ENCODE measurements at regions not wholly inside any gene's neighbourhood (a gene's known extent, or its start where the extent isn't known, plus 50 kb on each side); places are given as distances from the start of the nearest gene placed in this dataset.

GRCh38 chr2:58976375-58977071, 735.4 kb upstream of the FANCL start:
- H3K79me1 ChIP-seq (ENCODE audit: low read depth, low read length) = no peaks in the 10 kb centered on the region
- H3K27me3 ChIP-seq (replicated peaks in 1 of 4; ENCODE audit: control insufficient read depth in 3 of 4, extremely low read depth in 1 of 4, insufficient read depth in 3 of 4, low read length in 3 of 4) = no peaks in the 10 kb centered on the region
- DNase-seq (ENCODE audit: low read depth in 1 of 2, low spot score in 2 of 2) (no peak), FAIRE-seq (peak; percentile 74)
- peak overlapping the region in 1 of 2 experiments; percentile 3; a peak in 1 of 4 replicates for H3K4me2 ChIP-seq (ENCODE audit: insufficient read depth in 1 of 2, low read depth in 2 of 2, low read length in 2 of 2)
- H2BK20ac ChIP-seq (ENCODE audit: low read length) = no peak overlapping the region; the same call in none of the 2 replicates
- H3K9ac ChIP-seq (replicated peaks in 1 of 4; ENCODE audit: extremely low read depth in 1 of 4, low read depth in 3 of 4, low read length in 3 of 4) = no peak overlapping the region
- CTCF ChIA-PET (ENCODE audit: partially characterized antibody) = interaction anchor here (0.7 to 1.2 kb wide), 2 partner anchors 17 to 25 kb away, joined by 3 read pairs; no protein-coding TSS in a partner anchor
- H3K4me3 ChIP-seq (ENCODE audit: extremely low read depth in 1 of 4, insufficient read depth in 2 of 4, low read depth in 3 of 4, low read length in 4 of 4) = peak overlapping the region in 1 of 4 experiments; percentile 26; a peak in 1 of 8 replicates
- H2AFZ ChIP-seq (ENCODE audit: low read length) = no peak overlapping the region
- no peak overlapping the region for H4K5ac ChIP-seq (ENCODE audit: insufficient read length, low read depth, low read length)
- H3K14ac ChIP-seq (ENCODE audit: insufficient read length) = no peak overlapping the region
- H3K9me3 ChIP-seq (ENCODE audit: insufficient read depth in 2 of 2, low read depth in 1 of 2, low read length in 1 of 2) = no peaks in the 10 kb centered on the region
- WGBS, 2 experiments (ENCODE audit: extremely low coverage in 1 of 2, insufficient coverage in 1 of 2, insufficient read length in 1 of 2, insufficient replicate concordance in 2 of 2, low coverage in 1 of 2, low lambda C conversion rate in 2 of 2, missing lambda C conversion rate in 1 of 2) = 72% methylated on average over 9 of the region's 9 CpGs; no CpG with 5 or more reads in 1 of the 2 experiments
- H3K23me2 ChIP-seq (ENCODE audit: low read depth, low read length) = no peaks in the 10 kb centered on the region; the same call in 1 of the 2 replicates
- H3K18ac ChIP-seq (ENCODE audit: extremely low read depth, low read length) = peak overlapping the region; percentile 17
- H4K20me1 ChIP-seq (replicated peaks in 1 of 2; ENCODE audit: control insufficient read depth in 1 of 2, insufficient read depth in 2 of 2, low read length in 2 of 2) = no peaks in the 10 kb centered on the region
- TF ChIP-seq EP300 (IDR thresholded peaks at IDR 0.05; ENCODE audit: borderline replicate concordance in 1 of 2, low read depth in 2 of 2, low read length in 2 of 2) (0 out of 3 replicates have a peak, but pooled peaks of 1 of the 2 experiments have one; percentile 13), ASH2L (IDR thresholded peaks at IDR 0.05; ENCODE audit: low read length) (peak; percentile 45), SP1 (IDR thresholded peaks at IDR 0.05; ENCODE audit: low read depth, low read length) (peak; percentile 79), TEAD4 (IDR thresholded peaks at IDR 0.05; ENCODE audit: low read depth, low read length) (peak; percentile 63; the same call in 1 of the 2 replicates), NANOG (IDR thresholded peaks at IDR 0.05; ENCODE audit: insufficient read depth, low read depth, low read length, poor library complexity, severe bottlenecking) (no peak), HDAC2 (IDR thresholded peaks at IDR 0.05; ENCODE audit: borderline replicate concordance in 1 of 2, low read depth in 2 of 2, low read length in 2 of 2) (peak in 1 of 2 experiments; percentile 46; a peak in 1 of 4 replicates), KDM4A (IDR thresholded peaks at IDR 0.05; ENCODE audit: low read depth, low read length, severe bottlenecking) (no peak)
- peaks cover 0 to 31% (median 26%) of the 10 kb centered on the region in 4 experiments; a peak in 5 of 7 replicates for H3K4me1 ChIP-seq (replicated peaks in 1 of 4; ENCODE audit: control insufficient read depth in 3 of 4, insufficient read depth in 4 of 4, low read length in 3 of 4)
- H2BK5ac ChIP-seq (ENCODE audit: low read depth, low read length) = peak overlapping the region; percentile 76; the same call in 1 of the 2 replicates
- H3K23ac ChIP-seq (ENCODE audit: insufficient read length) = no peak overlapping the region
- POLR2A ChIA-PET (ENCODE audit: partially characterized antibody) = no interaction called here
- H2AK5ac ChIP-seq (ENCODE audit: low read depth, low read length) = peak overlapping the region; percentile 75; the same call in 1 of the 2 replicates
- H2BK120ac ChIP-seq (replicated peaks; ENCODE audit: low read depth, low read length) = no peak overlapping the region
- H4K91ac ChIP-seq (replicated peaks; ENCODE audit: insufficient read length, low read length) = no peak overlapping the region
- H3K36me3 ChIP-seq (ENCODE audit: control insufficient read depth in 2 of 4, insufficient read depth in 4 of 4, low read length in 3 of 4) = no peaks in the 10 kb centered on the region
- H3K56ac ChIP-seq (replicated peaks; ENCODE audit: insufficient read length, low read depth, low read length) = no peak overlapping the region
- H3K79me2 ChIP-seq (ENCODE audit: control insufficient read depth in 1 of 2, insufficient read depth in 2 of 2, low read length in 2 of 2) = no peaks in the 10 kb centered on the region
- no peak overlapping the region for H4K8ac ChIP-seq (ENCODE audit: extremely low read depth, insufficient read depth, low read length)
- peak overlapping the region; percentile 62; the same call in 1 of the 2 replicates for H2BK15ac ChIP-seq (ENCODE audit: low read length)
- no peak overlapping the region for H3K4ac ChIP-seq (replicated peaks; ENCODE audit: insufficient read length, low read depth, low read length)
- H3K27ac ChIP-seq (ENCODE audit: low read depth, low read length) = no peak overlapping the region
- peak overlapping the region; percentile 93 for H2BK12ac ChIP-seq (ENCODE audit: low read depth, low read length)
